DLD1 (cell line): ENCODE measurements at regions not wholly inside any gene's neighbourhood (a gene's known extent, or its start where the extent isn't known, plus 50 kb on each side); places are given as distances from the start of the nearest gene placed in this dataset.

Experiments
- in situ Hi-C: cut with HindIII; loops from 2 replicates; pipeline ENCODE4 v1.10.0; 2017; ENCODE audit warnings: low sequenced_read_pairs

- in situ Hi-C loops: no loop called here
Measured at GRCh38 chr7:1340031-1340430, 107.4 kb downstream of the UNCX start.

GRCh38 chr7:1340461-1341360 is 108.0 kb downstream of the UNCX start:
- in situ Hi-C loops: no loop called here

- in situ Hi-C loops: no loop called here
Measured at GRCh38 chr7:1341361-1342089, 108.9 kb downstream of the UNCX start.

GRCh38 chr7:1342090-1342640 is 109.5 kb downstream of the UNCX start:
- in situ Hi-C loops: no loop called here

- in situ Hi-C loops: no loop called here
Measured at GRCh38 chr7:1343551-1343950, 110.9 kb downstream of the UNCX start.

GRCh38 chr7:1344421-1344820 is 111.7 kb downstream of the UNCX start:
- in situ Hi-C loops: no loop called here

GRCh38 chr7:1344981-1345701 is 112.5 kb downstream of the UNCX start:
- in situ Hi-C loops: no loop called here

GRCh38 chr7:1345796-1346755 is 113.2 kb downstream of the MICALL2 start:
- in situ Hi-C loops: no loop called here

- in situ Hi-C loops: no loop called here
Measured at GRCh38 chr7:1346851-1347250, 112.4 kb downstream of the MICALL2 start.

GRCh38 chr7:1348096-1348822 is 111.0 kb downstream of the MICALL2 start:
- in situ Hi-C loops: no loop called here

- in situ Hi-C loops: no loop called here
Measured at GRCh38 chr7:1348823-1349335, 110.4 kb downstream of the MICALL2 start.

GRCh38 chr7:1349351-1349761 is 109.9 kb downstream of the MICALL2 start:
- in situ Hi-C loops: no loop called here

- in situ Hi-C loops: no loop called here
Measured at GRCh38 chr7:1351881-1352625, 107.2 kb downstream of the MICALL2 start.

- in situ Hi-C loops: no loop called here
Measured at GRCh38 chr7:1352656-1353271, 106.5 kb downstream of the MICALL2 start.

GRCh38 chr7:1354661-1355567 is 104.4 kb downstream of the MICALL2 start:
- in situ Hi-C loops: no loop called here

GRCh38 chr7:1355568-1356340 is 103.5 kb downstream of the MICALL2 start:
- in situ Hi-C loops: no loop called here
